ENCODE measurements at regions not wholly inside any gene's neighbourhood (a gene's known extent, or its start where the extent isn't known, plus 50 kb on each side); places are given as distances from the start of the nearest gene placed in this dataset.
"Not testable (repeated sequence)": the region's sequence is repeated elsewhere in the genome, so short reads cannot be mapped to it uniquely, and the experiment has no call there.

DNA sequence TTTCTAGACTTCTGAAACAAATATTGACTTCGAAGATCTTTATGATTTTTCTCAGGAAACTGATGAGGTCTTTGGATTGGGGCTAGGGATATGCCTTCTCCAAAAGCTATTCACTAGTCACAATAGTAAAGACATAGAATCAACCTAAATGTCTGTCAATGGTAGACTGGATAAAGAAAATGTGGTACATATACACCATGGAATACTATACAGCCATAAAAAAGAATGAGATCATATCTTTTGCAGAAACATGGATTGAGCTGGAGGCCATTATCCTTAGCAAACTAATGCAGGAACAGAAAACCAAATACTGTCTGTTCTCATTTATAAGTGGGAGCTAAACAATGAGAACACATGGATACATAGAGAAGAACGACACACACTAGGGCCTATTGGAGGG is 308.5 kb upstream of the HNRNPA3 start:
- H3K4me1 ChIP-seq (ENCODE audit: control insufficient read depth, insufficient read depth, low read depth, low read length): not testable (repeated sequence)
- 50% methylated on average over 1 of the region's 2 CpGs for WGBS

GRCh38 chr2:176907341-176907740 is 305.3 kb upstream of the HNRNPA3 start:
- H3K9ac ChIP-seq (ENCODE audit: low read length): no peak overlapping the region
- H4K91ac ChIP-seq (ENCODE audit: low read length): no peak overlapping the region
- no peaks in the 10 kb centered on the region for H3K36me3 ChIP-seq (ENCODE audit: control insufficient read depth in 1 of 2, insufficient read depth in 2 of 2, low read depth in 1 of 2, low read length in 2 of 2)
- no peak overlapping the region for H2BK120ac ChIP-seq (ENCODE audit: low read depth, low read length)
- no peak overlapping the region for H2AFZ ChIP-seq (ENCODE audit: low read depth, low read length)
- H4K8ac ChIP-seq (ENCODE audit: low read length): no peak overlapping the region
- no peaks in the 10 kb centered on the region for H3K4me1 ChIP-seq (ENCODE audit: control insufficient read depth, insufficient read depth, low read depth, low read length)
- no peaks in the 10 kb centered on the region for H3K9me3 ChIP-seq (ENCODE audit: control insufficient read depth, low read length)
- no peak overlapping the region for H3K4me3 ChIP-seq (ENCODE audit: insufficient read depth in 1 of 2, low read depth in 1 of 2, low read length in 2 of 2)
- H2BK5ac ChIP-seq (ENCODE audit: low read depth, low read length, poor library complexity, severe bottlenecking): no peak overlapping the region
- no peak overlapping the region for H3K4me2 ChIP-seq (ENCODE audit: low read length, poor library complexity, severe bottlenecking)
- H3K27ac ChIP-seq (ENCODE audit: low read length, poor library complexity, severe bottlenecking): no peak overlapping the region
- no peak for DNase-seq
- H3K4ac ChIP-seq (ENCODE audit: low read depth in 1 of 2, low read length in 2 of 2): no peak overlapping the region
- 62% methylated on average over 3 of the region's 3 CpGs for WGBS
- H3K79me1 ChIP-seq (replicated peaks; ENCODE audit: low read length, poor library complexity, severe bottlenecking): no peaks in the 10 kb centered on the region
- no peak overlapping the region for H3K14ac ChIP-seq (ENCODE audit: low read length in 2 of 2)
- no peak overlapping the region for H3K23ac ChIP-seq (ENCODE audit: low read length in 2 of 2)
- no peak overlapping the region for H2AK5ac ChIP-seq (ENCODE audit: low read length, severe bottlenecking)
- H3K18ac ChIP-seq (ENCODE audit: low read depth in 1 of 2, low read length in 2 of 2): no peak overlapping the region
- no peak overlapping the region for H2BK12ac ChIP-seq (ENCODE audit: low read length in 2 of 2)
- H3K27me3 ChIP-seq (ENCODE audit: control insufficient read depth in 1 of 2, insufficient read depth in 1 of 2, low read length in 2 of 2): no peaks in the 10 kb centered on the region
- H2BK15ac ChIP-seq (ENCODE audit: low read depth, poor library complexity, severe bottlenecking): no peak overlapping the region

More for the DNA sequence above, 308.5 kb upstream of the HNRNPA3 start:
- not testable (repeated sequence) for H3K27ac ChIP-seq (ENCODE audit: low read length, poor library complexity, severe bottlenecking); H2BK5ac ChIP-seq (ENCODE audit: low read depth, low read length, poor library complexity, severe bottlenecking); DNase-seq; H3K4me3 ChIP-seq (ENCODE audit: insufficient read depth in 1 of 2, low read depth in 1 of 2, low read length in 2 of 2); H3K23ac ChIP-seq (ENCODE audit: low read length in 2 of 2); H3K18ac ChIP-seq (ENCODE audit: low read depth in 1 of 2, low read length in 2 of 2); H3K14ac ChIP-seq (ENCODE audit: low read length in 2 of 2); H4K8ac ChIP-seq (ENCODE audit: low read length); H3K9ac ChIP-seq (ENCODE audit: low read length); H2AK5ac ChIP-seq (ENCODE audit: low read length, severe bottlenecking); H3K79me1 ChIP-seq (replicated peaks; ENCODE audit: low read length, poor library complexity, severe bottlenecking); H2BK120ac ChIP-seq (ENCODE audit: low read depth, low read length); H2BK15ac ChIP-seq (ENCODE audit: low read depth, poor library complexity, severe bottlenecking); H3K36me3 ChIP-seq (ENCODE audit: control insufficient read depth in 1 of 2, insufficient read depth in 2 of 2, low read depth in 1 of 2, low read length in 2 of 2); H3K4me2 ChIP-seq (ENCODE audit: low read length, poor library complexity, severe bottlenecking); H3K27me3 ChIP-seq (ENCODE audit: control insufficient read depth in 1 of 2, insufficient read depth in 1 of 2, low read length in 2 of 2); H4K91ac ChIP-seq (ENCODE audit: low read length); H3K9me3 ChIP-seq (ENCODE audit: control insufficient read depth, low read length); H3K4ac ChIP-seq (ENCODE audit: low read depth in 1 of 2, low read length in 2 of 2); H2BK12ac ChIP-seq (ENCODE audit: low read length in 2 of 2); H2AFZ ChIP-seq (ENCODE audit: low read depth, low read length)

DNA sequence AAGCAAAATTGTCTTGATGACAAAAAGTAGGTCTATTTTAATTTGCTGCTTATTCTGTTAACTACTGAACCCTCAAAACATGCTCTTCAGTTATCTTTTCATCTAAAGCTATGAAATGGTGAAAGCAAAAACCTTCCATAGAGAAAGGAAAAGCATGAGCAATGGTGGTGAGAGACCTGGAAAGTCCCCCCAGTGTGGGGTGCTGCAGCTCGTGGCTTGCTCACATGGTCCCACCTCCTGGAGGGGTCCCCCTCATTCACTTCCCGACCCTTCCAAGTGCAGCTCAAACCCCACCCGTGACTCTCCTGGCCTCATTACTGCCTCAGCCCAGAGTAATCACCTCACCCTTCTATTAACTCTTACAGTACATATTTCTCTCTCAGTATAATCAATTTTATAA is 301.8 kb upstream of the HNRNPA3 start:
- H3K79me1 ChIP-seq (replicated peaks; ENCODE audit: low read length, poor library complexity, severe bottlenecking): no peaks in the 10 kb centered on the region
- no peak overlapping the region for H3K14ac ChIP-seq (ENCODE audit: low read length in 2 of 2)
- no peak overlapping the region for H3K4me3 ChIP-seq (ENCODE audit: insufficient read depth in 1 of 2, low read depth in 1 of 2, low read length in 2 of 2)
- no peak overlapping the region for H3K27ac ChIP-seq (ENCODE audit: low read length, poor library complexity, severe bottlenecking)
- no peak overlapping the region for H3K23ac ChIP-seq (ENCODE audit: low read length in 2 of 2)
- no peak overlapping the region for H2AK5ac ChIP-seq (ENCODE audit: low read length, severe bottlenecking)
- DNase-seq: no peak
- H3K4ac ChIP-seq (ENCODE audit: low read depth in 1 of 2, low read length in 2 of 2): no peak overlapping the region
- H2BK120ac ChIP-seq (ENCODE audit: low read depth, low read length): no peak overlapping the region
- H2AFZ ChIP-seq (ENCODE audit: low read depth, low read length): no peak overlapping the region
- no peaks in the 10 kb centered on the region for H3K9me3 ChIP-seq (ENCODE audit: control insufficient read depth, low read length)
- H3K9ac ChIP-seq (ENCODE audit: low read length): no peak overlapping the region
- no peak overlapping the region for H2BK12ac ChIP-seq (ENCODE audit: low read length in 2 of 2)
- no peak overlapping the region for H2BK15ac ChIP-seq (ENCODE audit: low read depth, poor library complexity, severe bottlenecking)
- no peak overlapping the region for H4K91ac ChIP-seq (ENCODE audit: low read length)
- no peak overlapping the region for H4K8ac ChIP-seq (ENCODE audit: low read length)
- no peaks in the 10 kb centered on the region for H3K36me3 ChIP-seq (ENCODE audit: control insufficient read depth in 1 of 2, insufficient read depth in 2 of 2, low read depth in 1 of 2, low read length in 2 of 2)
- H3K4me2 ChIP-seq (ENCODE audit: low read length, poor library complexity, severe bottlenecking): no peak overlapping the region
- H2BK5ac ChIP-seq (ENCODE audit: low read depth, low read length, poor library complexity, severe bottlenecking): no peak overlapping the region
- 69% methylated on average over 3 of the region's 3 CpGs for WGBS
- H3K4me1 ChIP-seq (ENCODE audit: control insufficient read depth, insufficient read depth, low read depth, low read length): no peaks in the 10 kb centered on the region
- H3K27me3 ChIP-seq (ENCODE audit: control insufficient read depth in 1 of 2, insufficient read depth in 1 of 2, low read length in 2 of 2): peaks cover 0 to 5% of the 10 kb centered on the region in 2 experiments
- no peak overlapping the region for H3K18ac ChIP-seq (ENCODE audit: low read depth in 1 of 2, low read length in 2 of 2)

GRCh38 chr2:176913955-176914354 is 298.6 kb upstream of the HNRNPA3 start:
- no peak overlapping the region for H2AFZ ChIP-seq (ENCODE audit: low read depth, low read length)
- H3K4me3 ChIP-seq (ENCODE audit: insufficient read depth in 1 of 2, low read depth in 1 of 2, low read length in 2 of 2): no peak overlapping the region
- H4K91ac ChIP-seq (ENCODE audit: low read length): no peak overlapping the region
- H3K36me3 ChIP-seq (ENCODE audit: control insufficient read depth in 1 of 2, insufficient read depth in 2 of 2, low read depth in 1 of 2, low read length in 2 of 2): no peaks in the 10 kb centered on the region
- H4K8ac ChIP-seq (ENCODE audit: low read length): no peak overlapping the region
- H3K79me1 ChIP-seq (replicated peaks; ENCODE audit: low read length, poor library complexity, severe bottlenecking): no peaks in the 10 kb centered on the region
- no peak overlapping the region for H3K4ac ChIP-seq (ENCODE audit: low read depth in 1 of 2, low read length in 2 of 2)
- no peak overlapping the region for H3K18ac ChIP-seq (ENCODE audit: low read depth in 1 of 2, low read length in 2 of 2)
- H2BK120ac ChIP-seq (ENCODE audit: low read depth, low read length): no peak overlapping the region
- H3K4me1 ChIP-seq (ENCODE audit: control insufficient read depth, insufficient read depth, low read depth, low read length): no peaks in the 10 kb centered on the region
- no peak overlapping the region for H2BK5ac ChIP-seq (ENCODE audit: low read depth, low read length, poor library complexity, severe bottlenecking)
- H2AK5ac ChIP-seq (ENCODE audit: low read length, severe bottlenecking): no peak overlapping the region
- H3K9ac ChIP-seq (ENCODE audit: low read length): no peak overlapping the region
- H3K14ac ChIP-seq (ENCODE audit: low read length in 2 of 2): no peak overlapping the region
- no peak overlapping the region for H3K4me2 ChIP-seq (ENCODE audit: low read length, poor library complexity, severe bottlenecking)
- no peak for DNase-seq
- H3K23ac ChIP-seq (ENCODE audit: low read length in 2 of 2): no peak overlapping the region
- WGBS: 100% methylated on average over 1 of the region's 1 CpG
- no peaks in the 10 kb centered on the region for H3K9me3 ChIP-seq (ENCODE audit: control insufficient read depth, low read length)
- H3K27me3 ChIP-seq (ENCODE audit: control insufficient read depth in 1 of 2, insufficient read depth in 1 of 2, low read length in 2 of 2): peaks cover 0 to 5% of the 10 kb centered on the region in 2 experiments
- no peak overlapping the region for H3K27ac ChIP-seq (ENCODE audit: low read length, poor library complexity, severe bottlenecking)
- H2BK12ac ChIP-seq (ENCODE audit: low read length in 2 of 2): no peak overlapping the region
- H2BK15ac ChIP-seq (ENCODE audit: low read depth, poor library complexity, severe bottlenecking): no peak overlapping the region
